SKM-1 (cell line): ENCODE measurements at regions not wholly inside any gene's neighbourhood (a gene's known extent, or its start where the extent isn't known, plus 50 kb on each side); places are given as distances from the start of the nearest gene placed in this dataset.

Source experiments
- DNase-seq: peaks from one replicate; lab custom pipeline; 2025; ENCODE audit not compliant: unreplicated experiment; lab: John Stamatoyannopoulos, UW

DNA sequence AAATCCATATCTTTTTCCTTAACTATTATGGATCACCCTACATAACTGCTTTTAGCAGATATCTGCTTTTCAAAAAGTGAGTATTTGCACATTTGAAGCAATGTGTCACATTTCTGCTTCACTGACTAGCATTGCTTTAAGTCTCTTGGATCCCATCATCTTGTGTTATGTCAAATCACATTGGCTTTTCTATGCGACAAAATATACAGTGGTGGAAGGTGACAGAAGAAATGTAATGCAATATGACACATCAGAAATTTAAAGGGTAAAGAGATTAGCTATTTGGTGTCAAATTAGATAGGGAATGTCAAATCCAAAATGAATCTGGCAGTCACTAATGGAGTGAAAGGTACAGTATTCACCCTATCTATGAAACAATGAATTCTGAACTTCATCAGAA is 1282.1 kb upstream of the PCDH20 start:
- DNase-seq: no peak

DNA sequence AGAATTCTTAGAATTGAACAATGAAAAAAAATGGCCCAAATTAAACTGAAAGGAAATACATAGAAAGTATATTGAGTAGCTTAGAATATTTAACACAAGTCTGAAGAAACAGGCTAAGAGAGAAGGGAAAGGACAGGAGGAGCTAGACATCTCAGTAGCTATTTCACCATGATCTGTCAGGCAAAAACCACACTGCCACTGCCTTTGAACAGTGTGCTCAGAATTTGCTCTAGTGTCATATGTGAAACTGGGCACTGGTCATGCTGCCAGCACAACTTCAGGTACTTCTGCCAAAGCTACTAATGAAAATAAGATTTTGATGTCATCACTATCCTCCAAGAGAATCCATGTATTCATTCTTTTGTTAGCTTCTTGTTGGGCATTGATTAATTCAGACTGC is 1280.8 kb upstream of the PCDH20 start:
- no peak for DNase-seq

DNA sequence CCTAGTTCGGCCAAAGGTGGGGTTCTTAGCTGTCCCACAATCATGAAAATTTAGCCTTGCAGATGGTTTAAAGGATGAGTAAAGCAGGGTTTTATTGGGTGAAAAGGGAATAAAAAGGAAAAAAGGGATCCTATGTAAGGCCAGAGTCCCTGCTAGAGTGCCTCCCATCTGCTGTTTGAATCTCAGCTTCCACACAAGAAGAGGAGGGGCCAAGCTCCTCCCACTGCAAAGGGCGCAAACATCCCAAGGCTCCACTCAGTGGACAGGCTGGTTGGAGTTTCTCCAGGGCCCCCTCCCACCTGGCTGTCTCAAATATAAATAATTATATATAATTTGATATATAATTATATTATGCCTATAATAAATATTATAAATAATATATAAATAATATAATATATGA is 1272.1 kb upstream of the PCDH20 start:
- no peak for DNase-seq

DNA sequence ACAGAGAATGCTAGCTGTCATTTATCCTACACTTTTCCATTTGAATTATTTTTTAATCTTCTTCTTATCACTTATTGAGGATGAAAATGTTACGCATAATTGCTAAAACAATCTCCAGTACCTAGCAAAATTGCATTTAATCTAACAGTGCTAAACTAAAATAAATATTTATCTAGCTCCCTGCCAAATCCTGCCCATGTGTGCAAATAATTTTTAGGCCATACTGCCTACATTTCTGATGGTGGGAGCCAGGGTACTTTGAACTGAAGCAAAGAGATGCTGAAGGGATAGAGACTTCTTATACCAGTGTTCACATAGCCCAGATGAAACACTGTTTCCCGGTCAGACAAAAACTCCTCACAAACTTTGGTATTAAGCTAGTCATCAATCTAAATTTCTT is 1268.7 kb upstream of the PCDH20 start:
- DNase-seq: no peak

DNA sequence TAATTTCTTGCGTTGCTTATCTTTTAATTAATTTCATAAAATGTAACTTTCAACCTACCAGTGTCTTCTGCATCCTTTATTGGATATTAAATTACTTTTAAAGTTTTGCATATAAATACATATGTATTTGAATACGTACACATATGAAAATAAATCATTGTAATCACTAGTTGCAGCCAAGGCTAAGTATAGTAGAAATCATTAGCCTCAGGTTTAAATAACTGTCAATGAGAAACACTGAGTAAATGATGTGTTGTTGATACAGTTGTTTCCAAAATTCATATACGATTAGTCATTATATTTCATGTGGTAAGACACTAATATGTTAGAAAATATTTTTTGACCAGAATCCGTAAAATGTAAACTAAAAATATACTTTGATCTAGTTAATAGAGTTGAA is 1267.1 kb upstream of the PCDH20 start:
- no peak for DNase-seq

DNA sequence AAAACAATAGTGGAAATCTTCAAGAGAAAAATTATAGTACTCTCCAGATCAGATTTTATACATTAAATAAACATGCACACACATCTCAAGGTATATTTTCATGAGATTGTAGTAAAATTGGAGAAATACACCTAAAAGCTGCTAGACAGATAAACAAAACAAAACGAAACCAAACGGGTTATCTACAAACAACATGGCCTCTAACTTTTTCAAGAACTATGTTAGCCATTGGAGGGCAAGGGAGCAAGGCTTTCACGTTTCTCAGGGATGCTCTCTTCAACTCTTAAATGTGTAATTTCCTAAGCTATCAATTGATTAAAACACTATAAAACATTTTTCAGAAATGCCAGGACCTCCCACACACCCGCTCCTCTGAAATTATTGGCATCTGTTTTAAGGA is 1262.4 kb upstream of the PCDH20 start:
- DNase-seq: no peak

DNA sequence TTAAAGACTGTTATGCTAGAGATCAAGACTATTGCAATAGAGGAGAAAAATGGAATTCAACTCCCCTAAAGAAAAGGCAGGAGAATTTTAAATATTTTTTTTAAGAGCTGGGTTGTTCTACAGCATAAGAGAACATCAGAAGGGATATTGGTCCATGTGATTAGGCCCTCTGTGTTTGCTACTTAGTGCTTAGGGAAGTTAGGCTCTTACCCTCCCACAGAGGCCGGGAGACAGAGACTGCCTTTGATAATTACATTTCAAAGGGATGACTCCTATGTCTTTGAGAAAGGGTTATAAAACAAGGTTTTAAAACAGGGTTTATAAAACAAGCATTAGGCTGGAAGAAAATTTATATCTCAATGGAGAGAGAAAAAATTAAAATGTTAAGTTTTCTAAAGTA is 1248.1 kb upstream of the PCDH20 start:
- DNase-seq: no peak

DNA sequence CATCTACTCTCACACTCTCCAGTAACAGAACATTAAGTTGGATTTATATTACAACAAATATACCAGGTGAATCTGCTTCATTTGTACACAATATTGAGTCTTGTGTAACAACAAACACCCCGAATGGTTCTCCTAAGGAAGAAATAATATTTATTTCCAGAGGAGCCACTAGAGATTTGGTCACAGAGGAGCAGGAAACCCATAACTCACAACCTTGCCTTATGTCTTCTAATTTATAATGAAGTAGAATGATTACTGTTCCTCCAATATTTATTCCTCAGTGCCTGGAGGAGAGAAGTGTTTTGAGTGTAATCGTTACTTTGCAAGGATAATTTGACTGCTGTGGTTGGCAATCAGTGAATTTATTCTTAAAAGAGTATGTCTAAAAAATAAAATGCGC is 1243.7 kb upstream of the PCDH20 start:
- DNase-seq: no peak

DNA sequence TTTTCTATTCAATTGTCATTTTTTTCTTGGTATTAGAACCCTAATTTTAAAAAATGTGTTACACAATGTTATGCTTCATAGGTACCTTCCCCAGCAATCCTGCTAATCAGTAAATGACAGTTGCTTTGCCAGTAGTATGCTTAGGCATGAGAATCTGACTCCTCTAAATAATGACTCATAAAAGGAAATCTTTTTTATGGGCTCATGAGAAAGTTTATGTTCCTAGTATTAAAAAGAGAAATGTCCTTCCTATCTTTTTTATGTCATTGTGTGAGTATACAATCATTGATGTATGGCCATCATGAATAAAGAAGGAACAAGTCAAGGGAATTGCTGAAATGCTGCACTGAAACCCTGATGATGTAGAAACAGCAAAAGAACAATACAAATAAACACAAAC is 1237.7 kb upstream of the PCDH20 start:
- DNase-seq: no peak

DNA sequence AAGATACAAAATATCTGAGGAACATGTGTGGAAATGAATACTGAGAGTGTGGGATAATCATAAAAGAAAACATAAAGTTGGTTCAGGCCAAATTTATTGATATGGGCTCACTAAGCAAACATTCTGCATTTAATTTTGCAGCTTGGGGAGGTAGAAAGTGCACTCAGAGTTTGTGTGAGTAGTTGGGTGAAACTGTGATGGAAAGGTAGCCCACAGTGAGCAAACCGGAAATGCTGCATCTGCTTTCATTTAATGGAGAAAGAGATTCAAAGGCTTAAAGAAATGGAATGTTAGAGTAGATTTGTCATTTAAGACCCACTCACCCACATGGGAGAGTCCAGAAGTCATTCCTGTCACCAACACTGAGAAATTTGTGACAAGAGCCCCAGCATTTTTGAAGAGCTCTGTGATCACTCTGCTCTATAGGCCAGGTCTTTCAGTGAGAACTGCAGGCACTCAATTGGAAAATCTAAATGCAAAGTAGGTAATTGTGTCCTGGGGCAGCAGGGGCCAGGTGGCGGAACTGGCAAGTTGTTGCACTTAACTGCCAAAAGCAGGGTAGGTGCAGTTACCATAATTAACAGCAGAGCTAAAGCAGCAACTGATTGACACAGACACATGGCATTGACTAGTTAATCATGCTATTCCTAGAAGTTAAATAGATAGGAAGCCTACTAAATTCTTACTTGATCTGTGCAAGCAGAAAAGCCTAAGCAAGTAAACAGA is 1228.3 kb upstream of the PCDH20 start:
- no peak for DNase-seq

DNA sequence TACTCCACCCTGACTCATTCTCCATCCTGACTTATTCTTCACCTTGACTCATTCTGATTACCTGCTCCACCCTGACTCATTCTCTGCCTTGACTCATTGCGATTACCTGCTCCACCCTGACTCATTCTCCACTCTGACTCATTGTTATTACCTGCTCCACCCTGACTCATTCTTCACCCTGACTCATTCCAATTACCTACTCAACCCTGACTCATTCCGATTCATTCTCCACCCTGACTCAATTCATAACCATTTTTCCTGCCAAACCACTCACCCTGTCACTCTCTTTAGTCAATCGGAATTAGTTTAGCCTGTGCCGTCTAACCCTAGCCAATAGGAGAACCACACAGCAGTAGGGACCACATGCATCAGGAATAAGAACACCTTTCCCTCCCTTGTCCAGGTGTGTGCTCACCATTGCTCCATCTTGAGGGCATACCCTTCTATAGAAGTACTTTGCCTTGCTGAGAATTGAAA is 1227.4 kb upstream of the PCDH20 start:
- DNase-seq: no peak

DNA sequence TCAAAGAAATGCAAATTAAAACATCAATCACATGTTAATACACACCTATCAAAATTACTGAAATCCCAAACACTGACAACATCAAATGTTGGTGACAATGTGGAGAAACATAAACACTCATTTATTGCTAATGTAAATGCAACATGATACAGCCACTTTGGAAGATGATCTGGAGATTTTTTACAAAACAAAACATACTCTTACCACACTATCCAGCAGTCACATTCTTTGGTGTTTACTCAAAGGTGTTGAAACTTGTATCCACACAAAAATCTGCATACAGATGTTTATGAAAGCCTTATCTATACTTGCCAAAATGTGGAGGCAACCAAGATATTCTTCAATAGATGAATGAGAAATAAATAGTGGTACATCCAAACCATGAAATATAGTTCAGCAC is 1219.5 kb upstream of the PCDH20 start:
- no peak for DNase-seq

DNA sequence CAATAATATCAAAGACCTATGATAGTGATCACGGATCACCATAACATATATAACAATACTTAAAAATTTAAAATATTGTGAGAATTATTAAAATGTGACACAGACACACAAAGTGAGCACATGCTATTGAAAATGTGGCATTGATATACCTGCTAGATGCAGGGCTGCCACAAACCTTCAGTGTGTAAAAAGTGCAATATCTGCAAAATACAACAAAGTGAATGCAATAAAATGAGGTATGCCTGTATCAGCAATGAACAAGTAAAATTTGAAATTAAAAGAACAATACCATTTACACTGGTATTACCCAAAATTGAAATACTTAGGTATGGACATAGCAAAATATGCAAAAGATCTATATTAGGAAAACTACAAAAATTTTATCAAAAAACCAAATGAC is 1217.8 kb upstream of the PCDH20 start:
- DNase-seq: no peak

DNA sequence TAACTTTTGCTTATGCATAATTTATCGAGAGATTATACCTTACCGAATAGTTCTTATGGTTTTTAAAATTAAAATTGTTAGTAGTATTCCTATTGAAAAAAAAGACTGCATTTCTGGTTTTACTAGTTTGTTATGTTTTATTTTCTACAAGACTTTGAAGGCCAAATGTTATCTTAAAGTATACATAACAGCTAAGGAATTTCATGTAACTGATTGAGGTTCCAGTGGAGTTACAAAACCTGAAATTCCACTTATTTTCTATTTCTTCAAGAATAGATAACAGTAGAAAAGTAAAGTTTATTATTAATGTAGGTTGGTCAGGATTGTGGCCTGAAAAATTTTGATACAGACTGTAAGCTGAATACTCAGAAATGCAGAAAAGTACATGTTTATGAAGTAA is 1216.0 kb upstream of the PCDH20 start:
- DNase-seq: no peak

DNA sequence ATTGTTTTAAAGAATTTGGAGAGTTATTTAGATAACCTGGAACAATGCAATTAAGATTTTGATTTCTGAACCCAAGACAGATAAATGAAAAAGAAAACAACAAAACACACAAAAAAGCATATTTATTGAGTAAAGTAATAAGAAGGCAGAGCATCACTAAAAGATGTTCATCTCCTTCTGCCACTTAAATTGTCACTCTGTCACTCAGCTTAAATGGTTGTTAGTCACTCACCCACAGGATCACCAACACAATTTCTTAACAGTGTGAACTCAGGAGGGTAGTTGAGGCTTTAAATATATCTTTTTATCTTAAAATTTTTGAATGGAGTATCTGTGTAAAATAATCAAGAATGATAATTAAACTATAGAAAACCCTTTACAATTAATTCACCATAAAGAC is 1215.5 kb upstream of the PCDH20 start:
- DNase-seq: no peak

DNA sequence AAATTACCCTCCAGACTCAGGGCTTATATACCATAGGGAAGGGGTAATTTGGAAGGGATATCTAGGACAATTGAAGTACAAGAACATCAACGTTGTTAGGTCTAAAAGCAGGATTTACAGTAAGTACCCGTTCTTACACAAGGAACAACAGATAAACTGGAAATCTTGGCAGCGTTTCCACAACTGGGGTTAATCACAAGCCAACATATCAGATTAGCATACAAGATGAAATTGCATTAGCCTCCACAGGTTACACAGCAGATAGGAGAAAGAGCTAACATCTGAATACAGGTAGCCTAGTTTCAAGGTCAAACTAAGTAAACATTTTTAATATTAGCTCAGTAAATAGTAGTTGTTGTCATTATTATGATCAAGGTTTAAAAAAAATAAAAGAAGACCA is 1214.0 kb upstream of the PCDH20 start:
- no peak for DNase-seq

DNA sequence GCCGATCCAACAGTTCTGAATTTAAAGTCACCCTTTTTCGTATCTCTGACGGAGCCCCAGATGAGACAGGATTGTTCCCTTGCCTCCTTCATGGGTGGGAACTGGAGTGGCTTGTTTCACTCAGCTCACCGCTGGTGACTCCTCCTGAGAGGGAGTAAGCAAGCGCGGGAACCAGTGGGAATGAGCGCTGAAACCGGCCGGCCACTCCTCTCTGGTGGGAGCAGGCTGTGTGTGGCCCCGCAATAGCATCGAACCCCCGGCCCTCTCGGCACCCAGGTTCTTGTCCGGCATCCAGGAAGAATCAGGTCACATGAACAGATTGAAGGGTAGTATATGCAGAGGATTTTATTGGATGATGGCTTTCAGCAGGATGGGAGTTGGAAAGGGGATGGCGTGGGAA is 1211.6 kb upstream of the PCDH20 start:
- no peak for DNase-seq

DNA sequence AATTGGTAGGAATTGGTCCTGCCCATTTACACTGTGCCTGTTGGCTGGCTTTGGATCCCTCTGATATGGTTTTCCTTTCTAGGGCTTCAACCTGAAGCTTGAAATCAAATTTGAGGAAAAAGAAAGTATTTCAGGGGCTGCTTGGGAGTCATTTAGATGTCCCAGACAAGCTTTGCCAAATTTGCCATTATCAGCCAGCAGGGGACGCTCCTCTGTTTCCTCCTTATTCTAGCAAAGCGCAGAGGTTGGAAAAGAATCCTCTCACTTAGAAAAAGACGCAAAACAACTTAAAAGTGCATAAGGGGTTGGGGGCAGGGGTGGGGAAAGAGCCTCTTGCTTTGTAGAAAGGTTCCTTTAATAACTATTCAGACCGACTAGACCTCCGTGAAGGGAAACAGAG is 1211.1 kb upstream of the PCDH20 start:
- no peak for DNase-seq

DNA sequence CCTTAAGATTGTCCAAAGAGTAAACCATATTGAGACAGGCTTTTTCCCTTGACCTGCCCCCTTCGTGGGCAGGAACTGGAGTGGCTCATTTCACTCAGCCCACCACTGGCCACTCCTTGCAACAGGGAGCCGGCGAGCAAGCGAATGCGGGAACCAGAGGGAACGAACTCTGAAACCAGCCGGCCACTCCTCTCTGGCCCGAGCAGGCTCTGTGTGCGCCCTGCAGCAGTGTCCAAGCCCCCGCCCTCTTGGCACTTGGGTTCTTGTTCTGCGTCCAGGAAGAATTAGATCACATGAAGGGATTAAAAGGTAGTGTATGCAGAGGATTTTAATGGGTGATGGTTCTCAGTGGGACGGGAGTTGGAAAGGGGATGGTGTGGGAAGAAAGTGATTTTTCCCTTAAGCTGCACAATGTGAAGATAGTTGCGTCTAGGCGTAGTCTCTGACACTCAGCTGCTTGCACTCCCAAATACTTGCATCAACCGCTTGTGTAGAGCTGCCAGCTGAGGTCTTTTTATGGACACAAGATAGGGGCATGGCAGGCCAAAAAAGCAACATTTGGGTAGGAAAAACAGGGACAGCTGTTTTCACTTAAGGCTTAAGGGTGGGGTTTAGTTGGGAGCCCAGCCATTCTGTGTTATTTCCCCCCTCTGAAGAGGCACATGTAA is 1209.7 kb upstream of the PCDH20 start:
- no peak for DNase-seq

DNA sequence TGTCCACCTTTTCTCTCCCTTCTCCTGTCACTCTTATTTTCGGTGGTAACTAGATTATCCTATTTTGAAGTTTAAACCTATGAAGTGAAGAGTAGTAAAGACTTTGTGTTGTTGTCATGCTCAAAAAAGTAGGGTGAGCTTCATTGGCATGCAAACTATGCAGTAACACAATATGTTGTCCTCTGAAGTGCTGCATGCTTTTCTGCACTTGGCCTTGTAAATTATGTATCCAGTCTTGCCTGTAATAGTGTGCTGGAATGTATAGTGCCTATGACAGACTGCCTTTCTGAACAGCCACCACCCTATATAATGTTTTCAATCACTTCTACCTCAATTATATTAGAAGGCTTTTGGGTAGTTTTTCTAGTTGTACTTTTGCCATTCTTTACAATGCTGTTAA is 1198.2 kb upstream of the PCDH20 start:
- DNase-seq: no peak

DNA sequence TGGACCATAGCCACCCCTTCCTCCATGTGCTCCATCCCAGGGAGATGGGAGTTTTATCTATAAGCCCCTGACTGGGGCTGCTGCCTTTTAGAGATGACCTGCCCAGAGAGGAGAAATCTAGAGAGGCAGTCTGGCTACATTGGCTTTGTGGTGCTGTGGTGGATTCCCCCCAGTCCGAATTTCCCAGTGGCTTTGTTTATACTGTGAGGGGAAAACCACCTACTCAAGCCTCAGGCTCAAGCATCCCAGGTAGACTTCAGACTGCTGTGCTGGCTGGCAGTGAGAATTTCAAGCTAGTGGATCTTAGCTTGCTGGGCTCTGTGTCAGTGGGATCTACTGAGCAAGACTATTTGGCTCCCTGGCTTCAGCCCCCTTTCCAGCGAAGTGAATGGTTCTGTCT is 1195.7 kb upstream of the PCDH20 start:
- DNase-seq: no peak

DNA sequence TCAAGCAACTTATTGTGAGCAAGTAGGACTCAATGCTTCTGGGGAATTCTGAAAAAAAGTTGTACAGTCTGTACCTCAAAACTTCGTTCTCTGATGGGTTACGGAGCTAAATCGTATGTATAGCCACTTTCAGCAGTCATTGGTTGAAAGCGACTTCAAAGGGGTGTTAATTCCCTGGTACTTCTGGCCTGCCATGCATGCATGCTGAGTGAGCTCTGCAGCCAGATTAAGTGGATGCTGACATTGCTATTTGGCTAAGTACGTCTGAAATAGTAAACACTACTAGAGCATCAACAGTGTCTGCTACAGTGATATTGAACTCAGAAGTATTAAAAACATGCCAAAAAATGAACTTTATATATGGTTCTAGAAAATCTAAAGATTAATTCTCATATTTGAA is 1183.1 kb upstream of the PCDH20 start:
- no peak for DNase-seq

DNA sequence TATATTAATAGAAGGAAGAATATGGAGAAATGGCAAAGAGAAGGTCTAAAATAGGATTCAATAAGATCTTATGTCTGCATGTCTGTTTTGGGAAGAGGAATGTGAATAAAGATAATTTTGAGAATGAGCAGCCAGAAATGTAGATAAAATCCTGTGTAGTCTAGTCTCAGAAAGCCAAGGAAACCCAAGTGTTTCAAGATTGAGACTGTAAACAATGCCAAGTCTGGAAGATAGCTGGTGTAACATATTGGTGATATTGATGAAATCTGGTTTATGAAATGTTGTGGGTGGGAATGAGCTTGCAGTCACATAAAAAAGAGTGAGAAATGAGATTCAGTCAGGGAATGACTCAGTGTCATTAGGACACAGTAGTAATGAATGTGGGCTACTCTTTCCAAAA is 1180.3 kb upstream of the PCDH20 start:
- no peak for DNase-seq
